ENCODE measurements at regions not wholly inside any gene's neighbourhood (a gene's known extent, or its start where the extent isn't known, plus 50 kb on each side); places are given as distances from the start of the nearest gene placed in this dataset.

DNA sequence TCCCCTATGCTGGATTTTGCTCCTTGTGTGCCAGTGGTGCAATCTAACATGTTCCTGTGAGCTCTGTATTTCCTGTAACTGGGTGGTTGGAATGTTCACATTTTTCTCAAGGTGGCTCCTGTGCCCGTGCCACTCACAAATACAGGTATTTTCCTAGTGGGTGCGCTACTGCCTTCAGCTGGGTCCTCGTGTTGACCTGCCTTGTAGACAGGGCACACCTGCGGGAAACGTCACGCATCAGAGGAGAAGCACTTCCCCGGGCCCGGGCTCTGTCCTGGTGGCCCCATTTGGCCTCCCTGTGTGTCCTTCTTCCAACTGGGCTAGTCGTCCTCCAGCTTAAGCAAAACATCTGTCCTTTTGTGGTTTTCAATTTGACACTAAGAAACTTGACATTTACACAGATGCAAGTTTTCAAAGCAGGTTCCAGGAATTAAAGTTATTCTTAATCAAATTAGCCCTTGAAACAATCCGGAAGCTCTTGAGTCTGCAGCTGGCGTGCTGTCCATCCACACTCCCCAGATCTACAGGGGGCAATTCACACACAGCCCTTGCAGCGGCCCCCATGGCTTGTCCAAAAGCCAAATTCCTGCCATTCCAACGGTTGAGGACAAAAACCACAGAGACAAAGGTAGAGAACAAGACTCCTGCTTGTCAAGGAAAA is 275.1 kb downstream of the CDC5L start:
- no peak for DNase-seq (ENCODE audit: low spot score)

DNA sequence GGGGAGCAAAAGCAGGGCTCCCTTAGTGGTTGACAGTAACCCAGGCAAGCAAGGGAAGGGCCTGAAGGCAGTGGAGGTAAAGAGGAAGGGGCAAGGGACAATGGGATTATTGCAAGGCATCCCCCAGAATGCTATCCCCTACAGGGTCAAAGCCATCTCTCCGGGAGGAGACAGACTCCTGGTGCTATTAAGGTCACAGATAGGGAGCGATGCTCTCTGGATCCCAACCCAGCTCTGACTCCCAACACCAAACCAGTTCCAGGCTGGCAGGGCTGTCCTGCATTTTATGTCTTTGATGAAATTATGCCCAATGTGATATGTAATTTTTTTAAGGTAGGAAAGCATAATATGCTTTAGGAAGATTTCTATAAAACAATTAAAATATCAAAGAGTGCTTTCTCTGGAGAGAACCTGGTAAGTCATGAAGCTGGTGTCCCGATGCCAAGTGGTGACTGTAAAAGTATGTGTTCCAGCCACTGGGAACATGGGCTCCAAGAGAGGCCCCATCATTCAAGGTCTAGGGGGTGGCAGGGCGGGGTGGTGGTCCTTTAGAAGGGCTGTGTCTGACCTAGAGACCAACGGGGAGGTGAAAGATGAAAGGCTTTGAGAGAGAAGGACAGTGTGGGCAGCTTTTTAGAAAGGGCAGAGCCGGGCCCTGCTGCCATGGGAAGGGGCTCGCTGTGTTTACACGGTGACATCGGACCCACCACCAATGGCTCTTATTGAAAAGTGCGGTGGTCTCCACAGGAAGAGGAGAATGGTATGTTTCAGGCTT is 276.5 kb downstream of the CDC5L start:
- DNase-seq (ENCODE audit: low spot score) = no peak

DNA sequence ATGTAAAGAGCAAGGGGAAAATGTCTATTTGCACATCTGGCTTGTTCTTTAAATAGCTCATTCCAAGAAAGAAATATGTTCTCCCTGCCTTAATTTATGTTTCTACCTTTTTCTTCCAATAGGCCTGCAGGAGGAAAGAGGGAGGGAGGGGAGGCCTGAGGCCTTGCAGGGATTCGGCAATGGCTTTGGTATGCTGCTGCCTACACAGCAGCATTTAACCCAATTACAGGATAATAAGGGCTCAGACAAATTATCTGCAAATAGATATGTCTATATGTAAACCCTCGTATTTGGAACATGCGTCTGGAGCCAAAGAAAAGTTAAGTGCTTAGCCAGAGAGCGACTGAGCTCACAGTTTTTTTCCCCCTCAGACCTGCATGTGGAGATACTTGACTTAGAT is 277.2 kb downstream of the CDC5L start:
- DNase-seq (ENCODE audit: low spot score) = no peak

DNA sequence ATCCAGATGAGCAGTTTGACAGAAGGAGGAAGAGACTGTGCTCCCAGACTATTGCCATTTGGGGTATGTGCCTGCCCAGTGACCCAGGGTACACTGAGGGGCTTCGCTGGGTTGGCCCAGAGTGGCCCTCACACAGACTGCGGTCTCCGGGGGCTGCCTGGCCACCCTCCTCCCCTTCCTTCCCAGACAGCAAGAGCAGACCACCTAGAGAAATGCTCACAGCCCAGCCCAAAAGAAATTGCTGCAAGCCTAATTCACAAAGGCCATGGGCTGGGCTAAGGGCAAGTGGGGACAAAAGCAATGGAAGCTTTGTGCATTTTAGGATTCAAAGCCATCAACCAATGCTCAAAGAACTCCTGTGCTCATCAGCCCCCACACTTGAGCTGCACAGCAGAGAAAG is 277.6 kb downstream of the CDC5L start:
- DNase-seq (ENCODE audit: low spot score) = no peak

DNA sequence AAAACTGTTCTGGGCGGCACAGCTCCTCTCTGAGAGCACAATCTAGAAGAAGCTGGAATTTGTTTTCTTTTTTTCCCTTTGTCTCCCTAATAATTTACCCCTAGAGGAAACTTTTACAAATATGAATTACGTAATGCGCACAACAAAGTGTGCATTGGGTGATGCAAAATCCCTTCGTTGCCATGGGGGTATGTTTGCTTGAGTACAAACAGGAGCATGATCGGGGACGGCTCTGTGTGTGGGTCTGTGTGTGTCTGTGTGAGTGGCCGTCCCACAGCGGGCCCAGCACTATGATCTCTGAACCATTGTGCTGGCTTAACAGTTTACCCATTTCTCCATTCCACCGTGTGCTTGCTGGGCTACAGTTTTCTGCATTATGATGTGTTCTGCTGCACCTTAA is 278.2 kb downstream of the CDC5L start:
- DNase-seq (ENCODE audit: low spot score) = no peak

DNA sequence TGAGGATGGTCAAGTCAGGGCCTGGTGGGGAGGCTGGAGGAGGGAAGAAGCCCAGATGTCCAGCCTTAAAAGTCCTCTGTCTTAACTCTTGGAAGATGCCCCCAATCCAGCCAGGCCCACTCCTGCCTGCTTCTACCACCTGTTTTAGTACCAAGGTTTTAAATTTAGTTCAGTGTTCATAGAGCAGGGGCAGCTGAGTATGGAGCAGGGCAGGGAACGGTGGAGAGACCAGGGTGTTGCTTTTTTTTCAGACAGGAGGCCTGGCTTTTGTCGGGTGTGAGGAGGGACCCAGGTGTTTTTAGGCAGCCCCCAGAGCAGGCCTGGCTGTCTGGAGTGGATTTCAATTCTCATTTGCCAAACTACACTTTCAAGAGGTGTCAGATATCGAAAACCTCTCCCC is 278.8 kb downstream of the CDC5L start:
- DNase-seq (ENCODE audit: low spot score) = no peak

DNA sequence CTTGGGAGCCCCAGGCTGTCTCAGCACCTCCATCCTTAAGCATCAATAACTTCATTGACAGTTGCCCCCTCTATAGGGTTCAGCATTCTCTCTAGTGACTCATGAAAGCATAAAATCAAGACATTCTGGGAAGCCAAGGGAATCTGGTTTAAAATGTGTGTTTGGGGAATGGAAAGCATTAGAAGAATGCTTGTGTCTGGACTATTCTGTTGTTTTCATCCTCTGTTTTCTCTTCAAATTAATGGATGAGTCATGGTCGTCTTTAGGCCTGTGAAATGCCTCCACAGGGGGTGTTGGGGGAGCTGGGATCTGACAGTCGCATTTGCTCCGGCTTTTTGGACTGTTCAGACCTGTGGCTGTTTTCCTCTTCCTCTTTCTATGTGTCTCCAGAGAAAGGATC is 279.7 kb downstream of the CDC5L start:
- DNase-seq (ENCODE audit: low spot score) = no peak

DNA sequence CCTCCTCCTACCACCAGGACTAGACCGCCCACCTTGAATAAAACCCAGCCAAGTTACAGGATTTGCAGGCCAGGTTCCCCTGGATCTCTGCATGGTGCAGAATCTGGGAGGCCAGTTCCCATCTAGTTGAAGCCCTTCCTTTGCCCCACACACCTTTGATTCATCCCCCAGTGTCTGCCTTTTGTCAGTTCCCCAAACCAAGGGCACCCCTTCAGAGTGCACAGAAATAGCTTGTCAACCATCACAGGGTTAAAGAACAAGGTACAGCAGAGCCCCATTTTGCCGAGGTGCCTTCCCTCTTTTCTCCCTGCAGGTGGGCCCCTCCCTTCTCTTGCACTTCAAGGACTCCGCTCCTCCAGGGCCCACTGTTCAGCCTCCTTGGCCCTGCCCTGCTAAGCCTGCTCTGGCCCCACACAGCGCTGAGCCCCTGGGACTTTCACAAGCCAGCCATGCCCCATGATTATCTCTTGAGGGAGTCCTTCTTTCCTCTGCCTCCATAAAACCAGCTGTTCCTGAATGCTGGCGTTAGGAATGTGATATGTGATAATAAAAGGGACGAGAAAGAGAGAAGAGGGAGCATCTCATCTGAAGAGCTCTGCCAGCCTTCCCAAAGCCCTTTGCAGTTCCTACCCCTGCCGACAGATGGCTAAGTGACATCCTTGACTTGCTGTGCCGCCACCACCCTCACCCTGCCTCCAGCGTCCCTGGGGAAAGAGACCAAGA is 280.3 kb downstream of the CDC5L start:
- no peak for DNase-seq (ENCODE audit: low spot score)

DNA sequence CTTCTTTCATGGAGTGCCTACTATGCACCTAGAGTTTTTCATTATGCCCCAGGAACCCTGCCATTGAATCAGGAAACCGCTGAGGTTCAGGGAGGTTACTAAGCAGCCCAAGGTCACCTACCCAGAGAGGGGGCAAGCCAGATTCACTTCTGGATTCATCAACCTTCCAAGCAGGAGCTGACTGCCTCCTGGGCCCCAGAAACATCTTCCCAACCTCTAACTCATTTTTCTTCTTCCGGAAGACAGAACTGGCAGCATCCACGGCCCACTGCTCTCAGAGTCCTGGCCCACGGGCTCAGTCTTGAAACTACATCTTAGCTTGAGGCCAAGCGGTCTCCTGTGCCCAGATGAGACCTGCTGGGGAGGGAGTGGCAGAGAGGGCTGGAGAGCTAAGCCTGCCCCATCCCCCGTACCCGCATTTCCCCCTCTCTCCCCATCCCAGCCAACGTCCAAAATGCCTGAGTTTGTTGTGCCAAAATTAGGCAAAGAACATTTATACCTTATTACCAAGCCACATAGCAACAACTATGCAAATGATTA is 281.0 kb downstream of the CDC5L start:
- DNase-seq (ENCODE audit: low spot score) = no peak

DNA sequence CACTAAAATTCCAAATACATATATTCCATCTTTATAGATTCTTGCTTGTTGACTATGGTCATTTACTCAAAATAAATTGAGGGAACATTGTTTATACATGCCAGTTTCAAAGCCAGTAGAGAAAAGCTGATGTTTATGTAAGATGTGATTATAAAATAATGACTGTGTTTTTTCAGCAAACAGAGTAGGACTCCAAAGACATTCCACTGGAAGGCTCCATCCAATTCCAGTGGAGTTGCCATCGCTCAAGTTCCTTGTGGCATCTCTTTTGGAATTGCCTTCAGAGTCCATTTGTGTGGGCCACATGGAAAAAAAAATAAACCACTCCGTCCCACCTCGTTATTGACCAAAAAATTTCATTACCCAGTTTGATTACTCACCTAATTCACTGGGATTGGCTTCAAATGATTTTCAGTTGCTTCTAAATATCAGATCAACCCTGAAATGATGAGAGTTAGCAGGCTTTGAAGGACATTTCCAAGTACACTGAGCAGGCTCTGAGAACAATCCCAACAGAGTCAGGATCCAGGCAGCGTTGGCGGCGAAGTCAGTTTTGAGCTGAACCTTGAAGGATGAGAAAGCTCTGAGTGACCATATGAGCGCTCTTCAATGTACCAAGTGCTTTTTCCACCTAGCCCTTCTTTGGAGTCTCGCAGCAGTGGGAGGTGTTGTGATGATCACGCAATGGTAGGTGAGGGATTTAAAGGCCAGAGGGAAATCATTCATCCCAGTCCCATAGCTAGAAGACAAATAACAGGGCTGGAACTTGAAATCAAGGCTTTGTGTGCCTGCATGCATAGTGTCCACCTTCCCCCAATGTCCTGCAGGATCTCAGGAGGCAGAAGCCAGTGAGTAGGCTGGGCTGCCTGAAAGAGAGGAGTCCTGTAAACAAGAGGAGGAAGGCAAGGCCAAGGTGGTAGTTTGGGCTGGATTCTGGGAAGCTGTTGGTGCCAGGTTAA is 281.7 kb downstream of the CDC5L start:
- DNase-seq (ENCODE audit: low spot score) = no peak

DNA sequence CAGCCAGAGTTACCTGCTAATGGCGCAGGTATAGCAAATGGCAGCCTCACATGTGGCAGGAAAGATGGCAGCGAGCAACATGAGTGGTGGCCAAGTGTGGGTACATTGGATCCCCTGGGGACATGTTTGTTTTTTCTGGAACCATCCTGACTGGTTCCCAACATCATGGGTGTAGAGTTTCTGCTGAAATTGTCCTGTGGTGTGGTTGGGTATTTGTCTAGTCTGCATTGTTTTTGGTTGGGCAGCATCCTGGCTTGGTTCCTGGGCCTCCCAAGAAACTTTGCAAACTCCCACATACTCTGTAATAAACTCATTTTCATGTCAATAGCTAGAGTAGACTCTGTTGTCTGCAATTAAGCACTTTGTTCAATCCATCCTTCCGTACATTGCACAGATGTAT is 282.6 kb downstream of the CDC5L start:
- no peak for DNase-seq (ENCODE audit: low spot score)

DNA sequence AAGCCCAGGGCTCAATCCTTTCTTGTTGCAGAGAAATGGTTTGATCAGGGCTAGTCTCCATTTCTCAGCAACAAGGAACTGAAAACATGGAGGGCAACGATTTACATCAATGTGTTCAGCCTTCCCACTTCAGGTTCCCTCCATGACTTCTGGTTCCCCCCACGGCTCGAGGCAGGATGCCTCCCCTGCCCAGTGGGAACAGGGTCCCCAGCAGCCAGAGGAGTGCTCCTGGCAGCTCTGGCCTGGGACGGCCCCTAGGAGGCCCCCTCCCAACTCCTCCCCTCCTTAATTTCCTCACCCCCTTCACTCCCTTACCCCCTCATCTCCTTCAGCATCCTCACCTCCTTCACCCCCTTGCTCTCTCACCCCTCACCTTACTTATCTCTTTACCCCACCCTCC is 283.8 kb downstream of the CDC5L start:
- DNase-seq (ENCODE audit: low spot score) = no peak

DNA sequence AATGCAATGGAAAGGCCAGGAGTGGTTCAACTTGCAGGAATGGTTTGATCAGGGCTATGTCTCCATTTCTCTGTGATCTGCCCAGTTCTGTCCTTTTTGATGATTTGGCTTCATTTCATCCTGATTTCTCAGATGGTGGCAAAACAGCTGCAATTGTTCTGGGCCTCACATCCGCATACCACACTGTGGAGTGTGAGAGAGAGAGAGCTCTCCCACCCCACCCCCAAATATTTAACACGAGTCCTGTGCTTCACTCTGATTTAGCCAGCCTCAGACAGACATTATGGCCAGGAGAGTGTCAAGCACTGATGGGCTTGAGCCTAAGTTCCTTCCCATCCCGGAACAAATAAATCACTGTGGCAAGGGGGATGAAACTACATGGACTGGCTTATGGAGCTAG is 284.6 kb downstream of the CDC5L start:
- DNase-seq (ENCODE audit: low spot score) = no peak

DNA sequence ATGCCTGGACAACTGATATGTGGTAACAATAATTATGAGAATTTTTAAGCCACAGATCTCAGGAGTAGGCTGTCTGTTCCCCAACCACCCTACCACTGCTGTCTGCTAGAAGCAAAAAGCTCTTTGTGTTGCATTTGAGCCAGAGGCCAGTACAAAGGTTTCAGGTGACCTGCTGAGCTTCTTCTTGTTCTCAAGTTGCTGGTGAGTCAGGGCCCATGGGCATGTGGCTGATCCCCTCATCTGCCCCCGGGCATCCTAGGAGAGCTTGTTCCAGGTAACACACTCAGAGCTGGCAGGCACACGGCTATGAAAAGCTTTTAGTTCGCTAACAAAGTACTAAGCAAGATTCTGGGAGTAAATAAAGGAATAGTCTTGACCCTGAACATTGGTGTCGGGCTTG is 285.3 kb downstream of the CDC5L start:
- DNase-seq (ENCODE audit: low spot score) = no peak

DNA sequence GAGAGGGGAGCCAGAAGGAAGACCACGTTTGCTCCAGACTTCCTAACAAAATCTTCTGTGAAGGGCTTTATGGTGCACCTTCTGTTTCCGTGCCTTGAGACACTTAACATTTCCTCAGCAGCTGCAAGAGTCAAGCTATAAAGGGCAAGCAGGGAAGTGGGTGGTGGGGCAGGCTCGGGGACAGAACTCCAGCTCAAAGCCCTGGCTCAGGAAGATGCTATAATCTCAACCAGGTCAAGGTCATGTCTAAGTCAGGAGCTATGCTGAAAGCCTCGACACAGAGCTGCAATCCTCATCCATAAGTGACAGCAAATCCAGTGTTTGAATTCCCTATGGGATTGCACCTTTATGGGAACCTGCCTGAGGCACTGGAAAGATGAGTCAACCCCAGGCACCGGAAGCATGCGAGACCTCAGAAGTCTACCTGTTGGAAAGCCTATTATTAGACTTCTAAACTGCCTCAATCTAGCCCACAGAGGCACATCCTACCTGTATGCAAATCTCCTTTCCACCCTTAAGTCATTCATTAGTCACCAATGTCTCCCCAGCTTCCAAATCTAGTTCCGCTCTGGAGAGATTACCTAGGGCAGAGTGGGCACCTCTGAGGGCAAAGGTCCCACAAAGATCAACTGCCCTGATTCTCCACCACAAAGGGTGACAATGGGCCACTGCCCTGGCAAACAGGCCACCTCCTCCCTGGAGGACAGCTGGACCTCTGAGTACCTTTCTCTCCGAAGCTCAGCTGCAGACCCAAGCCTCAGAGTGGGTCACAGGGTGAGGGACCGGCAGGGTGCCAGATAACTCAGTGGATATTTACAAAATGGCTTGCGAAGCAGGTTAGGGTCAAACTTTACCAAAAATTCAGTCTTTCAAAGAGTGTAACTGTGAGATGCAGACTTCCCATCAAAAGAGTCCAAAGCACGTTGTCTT is 287.0 kb downstream of the CDC5L start:
- DNase-seq (ENCODE audit: low spot score) = no peak

DNA sequence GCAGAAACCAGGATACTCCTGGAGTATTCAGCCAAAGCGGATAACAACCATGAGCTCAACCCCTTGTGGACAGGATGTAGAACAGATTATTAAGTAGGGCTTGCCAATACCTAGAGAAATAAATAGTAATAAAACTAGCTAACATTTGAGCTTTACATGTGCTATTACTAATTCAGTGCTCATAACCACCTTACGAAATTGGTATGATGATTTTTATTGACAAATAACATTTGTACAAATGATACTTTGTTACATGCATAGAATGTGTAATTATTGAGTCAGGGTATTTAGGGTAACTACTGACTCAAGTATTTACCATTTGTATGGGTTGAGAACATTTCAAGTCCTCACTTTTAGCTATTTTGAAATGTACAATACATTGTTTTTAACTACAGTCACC is 287.9 kb downstream of the CDC5L start:
- no peak for DNase-seq (ENCODE audit: low spot score)

DNA sequence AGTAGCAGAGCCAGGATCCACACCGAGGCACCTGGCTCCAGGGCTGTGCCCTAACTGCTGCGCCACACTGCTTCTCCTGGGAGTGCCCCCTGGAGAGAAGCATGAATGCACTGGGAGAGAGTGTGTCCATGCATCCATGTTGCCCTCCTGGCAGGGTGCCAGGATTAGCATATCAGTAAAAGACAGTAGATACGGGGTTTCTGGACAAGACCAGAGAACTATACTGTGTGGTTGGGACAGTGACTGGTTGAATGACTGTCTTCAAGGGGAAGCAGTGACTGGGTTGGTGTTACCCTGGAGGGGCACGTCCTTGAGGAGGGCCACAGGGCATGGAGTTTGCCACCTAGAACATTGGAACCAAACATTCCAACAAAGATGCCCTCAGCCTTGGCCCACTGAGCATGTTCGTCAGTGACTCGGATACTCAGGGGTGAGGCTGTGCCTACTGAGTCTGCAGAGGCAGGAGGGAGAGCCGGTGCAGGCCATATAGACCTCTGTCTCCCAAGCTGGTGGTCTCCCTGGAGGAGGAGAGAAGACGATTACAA is 288.8 kb downstream of the CDC5L start:
- no peak for DNase-seq (ENCODE audit: low spot score)

DNA sequence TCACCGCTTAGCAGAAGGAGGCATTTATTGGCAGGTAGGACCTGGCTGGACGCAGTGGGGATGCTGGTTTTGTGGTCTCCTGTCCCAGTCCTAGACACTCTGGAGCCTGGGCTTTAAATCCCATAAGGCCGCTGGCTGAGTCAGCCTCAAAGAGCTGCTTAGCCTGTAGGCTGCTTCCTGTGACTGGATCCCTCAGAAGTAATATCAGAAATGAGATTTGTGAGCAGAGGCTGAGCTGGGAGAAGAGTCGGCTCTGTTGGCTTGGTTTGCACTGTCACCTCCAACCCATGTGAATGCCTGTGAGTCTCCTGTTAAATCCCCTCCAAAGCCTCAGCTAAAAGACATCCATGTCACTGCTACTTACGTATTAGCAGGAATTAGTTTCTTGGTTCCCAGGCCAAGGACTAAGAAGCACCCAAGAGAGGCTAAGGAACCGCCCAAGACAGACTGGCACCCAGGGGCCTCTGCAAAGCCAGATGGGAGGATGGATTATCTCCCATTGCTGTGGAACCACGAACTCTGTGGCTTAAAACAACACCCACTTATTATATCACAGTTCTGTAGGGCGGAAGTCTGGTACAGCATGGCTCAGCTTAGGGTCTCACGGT is 289.4 kb downstream of the CDC5L start:
- no peak for DNase-seq (ENCODE audit: low spot score)

DNA sequence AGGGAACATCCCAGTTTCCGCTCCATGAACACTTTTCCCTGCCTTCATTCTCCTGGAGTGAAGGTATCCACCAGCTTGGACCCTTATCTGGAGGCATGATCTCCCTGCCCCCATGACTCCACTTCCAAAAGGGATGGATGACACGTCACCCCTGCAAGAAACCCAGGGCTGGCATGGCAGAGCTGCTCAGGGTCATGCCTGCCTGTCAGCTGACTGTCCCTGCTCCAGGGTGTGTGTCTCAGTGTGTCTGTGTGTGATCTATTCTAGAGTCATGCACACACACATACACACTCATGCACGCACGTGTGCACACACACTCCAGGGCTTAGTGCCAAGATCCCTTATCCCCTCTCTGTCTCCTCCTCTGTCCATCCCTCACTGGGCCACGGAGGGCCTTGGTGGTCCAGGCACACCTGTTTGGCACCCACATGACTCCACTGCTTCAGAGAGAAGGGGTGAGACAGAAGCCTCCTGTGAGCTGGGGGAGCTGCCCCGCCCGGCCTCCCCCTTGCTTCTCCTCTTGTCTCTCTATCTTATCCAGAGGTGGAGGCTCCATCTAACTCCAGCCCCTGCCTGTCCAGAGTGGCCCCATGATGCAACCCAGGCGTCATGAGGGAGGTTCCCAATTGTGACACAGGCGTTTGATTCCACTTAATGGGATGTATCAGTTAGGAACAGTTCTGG is 290.9 kb downstream of the CDC5L start:
- no peak for DNase-seq (ENCODE audit: low spot score)

Measured in RKO (cell line).